RWPE1 (cell line): ENCODE measurements at regions not wholly inside any gene's neighbourhood (a gene's known extent, or its start where the extent isn't known, plus 50 kb on each side); places are given as distances from the start of the nearest gene placed in this dataset.
"Not testable (repeated sequence)": the region's sequence is repeated elsewhere in the genome, so short reads cannot be mapped to it uniquely, and the experiment has no call there.

ENCODE experiments used
- CTCF ChIA-PET: fragments of 350-600 bp; sonication (Branson Sonifier 250); formaldehyde crosslinking; extraction: SDS; loops from one replicate; lab custom pipeline; 2021; lab: Yijun Ruan, JAX
- POLR2A ChIA-PET: fragments of 400-600 bp; formaldehyde crosslinking; extraction: SDS; loops from one replicate; lab custom pipeline; 2020; ENCODE audit warnings: antibody characterized with exemption; ENCODE audit not compliant: low non-redundant PET; lab: Yijun Ruan, JAX
- DNase-seq: peaks from one replicate; pipeline ENCODE4 v3.0.0; 2012; ENCODE audit warnings: low spot score
- H3K27ac ChIP-seq: fragments of 450-650 bp; 2 replicates; pipeline ENCODE4 v1.5.1; 2017
- TF ChIP-seq, protein P1 (sequence below): fragments of 450-650 bp; conservative IDR thresholded peaks from 2 replicates; pipeline ENCODE4 v1.5.1; 2017; ENCODE audit warnings: low read depth, mild to moderate bottlenecking

DNA sequence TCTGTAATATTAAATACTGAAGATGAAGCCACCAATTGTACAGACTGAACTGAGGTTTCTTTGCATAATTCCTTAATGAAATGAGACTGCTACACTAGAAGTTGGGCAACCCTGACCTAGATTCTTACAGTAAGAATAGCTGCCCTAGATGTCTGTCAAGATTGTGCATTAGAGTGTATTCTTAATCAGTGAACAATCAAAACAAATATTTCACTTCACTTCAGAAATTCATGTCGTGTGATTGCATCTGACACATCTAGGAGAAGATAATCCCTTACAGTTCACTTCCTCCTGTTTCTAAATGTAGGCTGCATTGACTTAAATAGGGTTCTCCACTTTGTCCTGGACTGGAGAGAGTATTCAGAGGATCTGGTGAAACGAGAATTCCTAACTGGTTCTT is 283.1 kb downstream of the HNRNPD start:
- DNase-seq, result no peak
- ChIA-PET CTCF (no interaction called here), POLR2A (no interaction called here)
- TF ChIP-seq, protein P1, sequence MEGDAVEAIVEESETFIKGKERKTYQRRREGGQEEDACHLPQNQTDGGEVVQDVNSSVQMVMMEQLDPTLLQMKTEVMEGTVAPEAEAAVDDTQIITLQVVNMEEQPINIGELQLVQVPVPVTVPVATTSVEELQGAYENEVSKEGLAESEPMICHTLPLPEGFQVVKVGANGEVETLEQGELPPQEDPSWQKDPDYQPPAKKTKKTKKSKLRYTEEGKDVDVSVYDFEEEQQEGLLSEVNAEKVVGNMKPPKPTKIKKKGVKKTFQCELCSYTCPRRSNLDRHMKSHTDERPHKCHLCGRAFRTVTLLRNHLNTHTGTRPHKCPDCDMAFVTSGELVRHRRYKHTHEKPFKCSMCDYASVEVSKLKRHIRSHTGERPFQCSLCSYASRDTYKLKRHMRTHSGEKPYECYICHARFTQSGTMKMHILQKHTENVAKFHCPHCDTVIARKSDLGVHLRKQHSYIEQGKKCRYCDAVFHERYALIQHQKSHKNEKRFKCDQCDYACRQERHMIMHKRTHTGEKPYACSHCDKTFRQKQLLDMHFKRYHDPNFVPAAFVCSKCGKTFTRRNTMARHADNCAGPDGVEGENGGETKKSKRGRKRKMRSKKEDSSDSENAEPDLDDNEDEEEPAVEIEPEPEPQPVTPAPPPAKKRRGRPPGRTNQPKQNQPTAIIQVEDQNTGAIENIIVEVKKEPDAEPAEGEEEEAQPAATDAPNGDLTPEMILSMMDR, result no peak
- no peak overlapping the region for H3K27ac ChIP-seq

DNA sequence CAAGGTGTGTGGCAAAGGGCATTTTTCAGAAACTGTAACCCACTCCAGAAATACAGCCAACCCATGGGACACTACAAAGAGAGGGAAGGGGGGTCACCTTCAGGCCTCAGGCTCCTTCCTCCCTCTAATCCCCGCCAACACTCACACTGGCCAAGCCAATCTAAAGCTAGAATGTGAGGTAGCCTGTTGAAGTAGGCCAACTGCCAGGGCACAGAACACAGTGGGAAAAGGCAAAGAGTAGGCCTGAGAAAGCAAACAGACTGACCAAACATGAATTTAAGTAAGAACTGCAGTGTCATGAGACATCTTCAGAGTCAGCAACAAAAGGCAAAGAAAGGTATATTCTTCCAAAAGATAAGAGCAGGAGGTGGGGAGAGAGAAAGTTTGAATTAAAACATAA is 289.0 kb downstream of the HNRNPD start:
- POLR2A ChIA-PET, result no interaction called here
- DNase-seq, result no peak
- H3K27ac ChIP-seq, result no peak overlapping the region
- CTCF ChIA-PET, result no interaction called here
- TF ChIP-seq, protein P1, result no peak

DNA sequence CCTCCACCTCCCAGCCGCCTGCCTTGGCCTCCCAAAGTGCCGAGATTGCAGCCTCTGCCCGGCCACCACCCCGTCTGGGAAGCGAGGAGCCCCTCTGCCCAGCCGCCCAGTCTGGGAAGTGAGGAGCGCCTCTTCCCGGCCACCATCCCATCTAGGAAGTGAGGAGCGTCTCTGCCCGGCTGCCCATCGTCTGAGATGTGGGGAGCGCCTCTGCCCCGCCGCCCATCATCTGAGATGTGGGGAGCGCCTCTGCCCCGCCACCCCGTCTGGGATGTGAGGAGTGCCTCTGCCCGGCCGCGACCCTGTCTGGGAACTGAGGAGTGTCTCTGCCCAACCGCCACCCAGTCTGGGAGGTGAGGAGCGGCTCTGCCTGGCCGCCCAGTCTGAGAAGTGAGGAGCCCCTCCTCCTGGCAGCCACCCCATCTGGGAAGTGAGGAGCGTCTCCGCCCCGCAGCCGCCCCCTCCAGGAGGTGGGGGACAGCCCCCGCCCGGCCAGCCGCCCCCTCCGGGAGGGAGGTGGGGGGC is 296.3 kb downstream of the HNRNPD start:
- DNase-seq, POLR2A ChIA-PET: not testable (repeated sequence)

DNA sequence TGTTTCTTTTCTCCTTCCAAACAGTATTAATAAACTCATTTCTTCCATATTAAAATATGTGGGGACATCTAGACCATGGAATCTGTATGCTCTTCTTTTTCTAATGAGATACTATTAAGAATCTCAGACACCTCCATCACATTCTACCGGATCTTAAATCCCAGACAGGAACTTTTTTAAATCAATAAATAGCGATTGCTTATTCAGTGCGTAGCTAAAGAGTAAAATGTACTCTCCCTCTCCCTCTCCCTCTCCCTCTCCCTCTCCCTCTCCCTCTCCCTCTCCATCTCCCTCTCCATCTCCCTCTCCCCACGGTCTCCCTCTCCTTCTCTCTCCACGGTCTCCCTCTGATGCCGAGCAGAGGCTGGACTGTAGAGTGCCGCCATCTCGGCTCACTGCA is 297.0 kb downstream of the HNRNPD start:
- ChIA-PET POLR2A (no interaction called here), CTCF (no interaction called here)
- H3K27ac ChIP-seq, result no peak overlapping the region
- DNase-seq, result no peak
- TF ChIP-seq, protein P1, result no peak

More for the DNA sequence above, 296.3 kb downstream of the HNRNPD start:
- H3K27ac ChIP-seq, CTCF ChIA-PET: not testable (repeated sequence)

DNA sequence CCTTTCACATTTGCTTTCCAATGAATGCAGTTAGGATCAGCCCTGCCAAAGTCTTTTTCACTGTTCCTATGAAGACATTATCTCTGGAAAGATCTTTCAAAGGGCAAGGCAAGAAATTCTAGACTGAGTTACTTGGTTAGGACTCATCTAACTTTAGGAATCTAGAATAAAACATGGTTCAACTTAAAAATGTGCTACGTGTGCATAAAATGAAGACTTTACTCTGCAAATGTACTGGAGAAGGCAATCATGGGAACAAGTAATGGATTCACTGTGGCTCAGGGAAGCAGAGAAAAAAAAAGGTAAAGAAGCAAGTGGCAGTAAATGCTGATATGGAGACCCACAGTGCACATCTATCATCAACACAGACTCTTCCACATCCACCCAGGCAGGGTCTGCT is 297.4 kb downstream of the HNRNPD start:
- no peak overlapping the region for H3K27ac ChIP-seq
- ChIA-PET CTCF (no interaction called here), POLR2A (no interaction called here)
- no peak for DNase-seq
- TF ChIP-seq, protein P1, result no peak

DNA sequence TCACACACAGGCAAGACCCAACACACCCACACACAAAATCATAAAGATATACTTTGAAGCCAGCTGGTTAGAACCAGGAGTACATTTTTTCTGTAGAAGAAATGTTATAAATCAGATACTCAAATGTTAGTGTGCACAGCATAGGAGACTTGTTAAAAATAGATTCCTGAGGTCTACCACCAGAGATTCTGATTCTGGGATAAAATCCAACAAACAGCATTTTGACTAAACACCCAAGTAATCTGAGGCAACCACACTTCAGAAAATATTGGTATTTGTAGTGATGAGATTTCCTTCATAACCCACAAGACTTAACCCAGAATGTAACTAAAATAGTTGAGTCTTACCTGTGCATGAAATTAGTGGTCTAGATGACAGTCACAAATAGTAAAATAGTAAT is 301.8 kb downstream of the HNRNPD start:
- POLR2A ChIA-PET, result no interaction called here
- H3K27ac ChIP-seq, result no peak overlapping the region
- CTCF ChIA-PET, result interaction anchor here (0.7 kb wide), 1 partner anchor 270 kb away, joined by 3 read pairs; no protein-coding TSS in a partner anchor
- TF ChIP-seq, protein P1, result no peak
- no peak for DNase-seq

DNA sequence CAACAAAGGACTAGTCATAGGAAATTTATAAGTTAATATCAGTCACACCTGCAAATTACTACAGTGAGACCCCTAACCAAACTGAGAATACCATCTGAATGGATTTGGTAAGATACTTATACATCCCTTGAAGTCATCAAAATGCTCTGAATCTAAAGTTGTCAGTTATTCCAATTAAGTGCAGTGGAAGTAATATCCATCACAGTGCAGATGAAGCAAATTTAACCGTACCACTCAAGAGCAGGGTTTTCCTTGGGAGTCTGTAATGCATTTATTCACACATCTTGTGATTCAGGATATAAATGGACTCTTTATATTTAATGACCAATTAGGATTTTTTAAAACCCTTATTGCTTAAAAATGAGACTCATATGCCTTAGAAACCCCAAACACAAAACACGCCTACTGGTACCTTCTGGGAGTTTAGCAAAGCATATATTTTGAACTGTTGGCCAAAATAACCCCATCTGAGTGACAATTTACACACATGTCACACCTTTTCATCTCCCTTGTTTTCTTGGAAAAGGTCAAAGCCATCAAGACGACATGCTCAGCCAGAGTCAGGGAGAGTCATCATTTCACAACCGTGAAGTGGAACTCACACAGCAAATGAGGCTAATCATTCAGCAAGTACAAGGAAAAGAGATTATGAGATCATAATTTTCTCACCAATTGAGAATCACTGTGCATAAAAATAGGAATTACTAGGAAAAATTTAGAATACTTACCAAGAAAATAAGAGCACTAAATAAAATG is 303.7 kb downstream of the HNRNPD start:
- no peak overlapping the region for H3K27ac ChIP-seq
- CTCF ChIA-PET, result no interaction called here

More for the DNA sequence above, 303.7 kb downstream of the HNRNPD start:
- DNase-seq, result no peak
- POLR2A ChIA-PET, result no interaction called here
- TF ChIP-seq, protein P1, result no peak
